ENCODE measurements at regions not wholly inside any gene's neighbourhood (a gene's known extent, or its start where the extent isn't known, plus 50 kb on each side); places are given as distances from the start of the nearest gene placed in this dataset.
A peak's percentile ranks its signal among the peaks of the same experiment; 100 is the strongest.

GRCh38 chr12:114123108-114123507, 157.0 kb upstream of the RBM19 start:
- Histone ChIP-seq H3K9me2 (replicated peaks; ENCODE audit: insufficient read depth) (no peaks in the 10 kb centered on the region), H2AFZ (no peak overlapping the region), H3K27ac (peak overlapping the region; percentile 34), H3K4me3 (no peak overlapping the region), H3K79me2 (no peaks in the 10 kb centered on the region), H3K9me3 (ENCODE audit: low read depth) (no peaks in the 10 kb centered on the region), H3K4me2 (no peak overlapping the region), H4K20me1 (ENCODE audit: insufficient read depth, poor library complexity, severe bottlenecking) (no peaks in the 10 kb centered on the region), H3K27me3 (no peaks in the 10 kb centered on the region), H3K4me1 (ENCODE audit: insufficient read depth) (peaks cover 13% of the 10 kb centered on the region), H3K36me3 (replicated peaks; ENCODE audit: insufficient read depth, low read depth) (no peaks in the 10 kb centered on the region)
- WGBS (ENCODE audit: low lambda C conversion rate, missing lambda C conversion rate): 58% methylated on average over 2 of the region's 2 CpGs
- TF ChIP-seq CTCF (IDR thresholded peaks at IDR 0.05; ENCODE audit: poor library complexity) (no peak), EZH2phosphoT487 (IDR thresholded peaks at IDR 0.05; ENCODE audit: low read depth, severe bottlenecking, unreplicated experiment) (no peak), EZH2 (IDR thresholded peaks at IDR 0.05; ENCODE audit: borderline replicate concordance) (no peak)
- no peak for DNase-seq (ENCODE audit: low spot score)

- DNase-seq (ENCODE audit: low spot score): peak; percentile 52
- H3K4me3 ChIP-seq: no peak overlapping the region
- H2AFZ ChIP-seq: no peak overlapping the region
- peaks cover 13% of the 10 kb centered on the region for H3K4me1 ChIP-seq (ENCODE audit: insufficient read depth)
- WGBS (ENCODE audit: low lambda C conversion rate, missing lambda C conversion rate): 46% methylated on average over 3 of the region's 3 CpGs
- H3K9me3 ChIP-seq (ENCODE audit: low read depth): no peaks in the 10 kb centered on the region
- H3K36me3 ChIP-seq (replicated peaks; ENCODE audit: insufficient read depth, low read depth): no peaks in the 10 kb centered on the region
- TF ChIP-seq EZH2 (IDR thresholded peaks at IDR 0.05; ENCODE audit: borderline replicate concordance) (no peak), EZH2phosphoT487 (IDR thresholded peaks at IDR 0.05; ENCODE audit: low read depth, severe bottlenecking, unreplicated experiment) (no peak), CTCF (IDR thresholded peaks at IDR 0.05; ENCODE audit: poor library complexity) (no peak)
- H3K79me2 ChIP-seq: no peaks in the 10 kb centered on the region
- H3K4me2 ChIP-seq: no peak overlapping the region
- no peaks in the 10 kb centered on the region for H4K20me1 ChIP-seq (ENCODE audit: insufficient read depth, poor library complexity, severe bottlenecking)
- peak overlapping the region; percentile 58 for H3K27ac ChIP-seq
- no peaks in the 10 kb centered on the region for H3K9me2 ChIP-seq (replicated peaks; ENCODE audit: insufficient read depth)
- H3K27me3 ChIP-seq: no peaks in the 10 kb centered on the region
Observed at GRCh38 chr12:114122016-114122415, 155.9 kb upstream of the RBM19 start.

GRCh38 chr12:114119316-114119715, 153.2 kb upstream of the RBM19 start:
- Histone ChIP-seq H3K4me2 (no peak overlapping the region), H3K27ac (no peak overlapping the region), H4K20me1 (ENCODE audit: insufficient read depth, poor library complexity, severe bottlenecking) (no peaks in the 10 kb centered on the region), H3K36me3 (replicated peaks; ENCODE audit: insufficient read depth, low read depth) (no peaks in the 10 kb centered on the region), H3K4me1 (ENCODE audit: insufficient read depth) (peaks cover 13% of the 10 kb centered on the region), H3K4me3 (no peak overlapping the region), H2AFZ (no peak overlapping the region), H3K9me2 (replicated peaks; ENCODE audit: insufficient read depth) (no peaks in the 10 kb centered on the region), H3K9me3 (ENCODE audit: low read depth) (no peaks in the 10 kb centered on the region), H3K27me3 (no peaks in the 10 kb centered on the region), H3K79me2 (no peaks in the 10 kb centered on the region)
- WGBS (ENCODE audit: low lambda C conversion rate, missing lambda C conversion rate): 68% methylated on average over 2 of the region's 2 CpGs
- DNase-seq (ENCODE audit: low spot score): no peak
- TF ChIP-seq EZH2phosphoT487 (IDR thresholded peaks at IDR 0.05; ENCODE audit: low read depth, severe bottlenecking, unreplicated experiment): no peak
- TF ChIP-seq EZH2 (IDR thresholded peaks at IDR 0.05; ENCODE audit: borderline replicate concordance): no peak
- TF ChIP-seq CTCF (IDR thresholded peaks at IDR 0.05; ENCODE audit: poor library complexity): no peak

- H3K9me2 ChIP-seq (replicated peaks; ENCODE audit: insufficient read depth): no peaks in the 10 kb centered on the region
- H2AFZ ChIP-seq: no peak overlapping the region
- H3K27me3 ChIP-seq: no peaks in the 10 kb centered on the region
- no peaks in the 10 kb centered on the region for H3K9me3 ChIP-seq (ENCODE audit: low read depth)
- no peak overlapping the region for H3K27ac ChIP-seq
- no peaks in the 10 kb centered on the region for H3K79me2 ChIP-seq
- no peaks in the 10 kb centered on the region for H3K4me1 ChIP-seq (ENCODE audit: insufficient read depth)
- no peaks in the 10 kb centered on the region for H3K36me3 ChIP-seq (replicated peaks; ENCODE audit: insufficient read depth, low read depth)
- no peak overlapping the region for H3K4me3 ChIP-seq
- TF ChIP-seq EZH2phosphoT487 (IDR thresholded peaks at IDR 0.05; ENCODE audit: low read depth, severe bottlenecking, unreplicated experiment) (no peak), EZH2 (IDR thresholded peaks at IDR 0.05; ENCODE audit: borderline replicate concordance) (no peak), CTCF (IDR thresholded peaks at IDR 0.05; ENCODE audit: poor library complexity) (no peak)
- DNase-seq (ENCODE audit: low spot score): no peak
- WGBS (ENCODE audit: low lambda C conversion rate, missing lambda C conversion rate): 88% methylated on average over 1 of the region's 1 CpG
- H3K4me2 ChIP-seq: no peak overlapping the region
- H4K20me1 ChIP-seq (ENCODE audit: insufficient read depth, poor library complexity, severe bottlenecking): no peaks in the 10 kb centered on the region
Observed at GRCh38 chr12:114096461-114096860, 130.3 kb upstream of the RBM19 start.

Measured in hepatocyte (in vitro differentiated cells).